ENCODE measurements at regions not wholly inside any gene's neighbourhood (a gene's known extent, or its start where the extent isn't known, plus 50 kb on each side); places are given as distances from the start of the nearest gene placed in this dataset.

GRCh38 chr15:38687775-38688495 is 123.3 kb upstream of the RASGRP1 start:
- H3K27ac ChIP-seq: no peak overlapping the region
- DNase-seq: no peak
- no peaks in the 10 kb centered on the region for H3K36me3 ChIP-seq (ENCODE audit: low read depth)
- TF ChIP-seq EZH2phosphoT487 (IDR thresholded peaks at IDR 0.05; ENCODE audit: insufficient read depth, low read depth): no peak
- H3K27me3 ChIP-seq (replicated peaks; ENCODE audit: insufficient read depth): no peaks in the 10 kb centered on the region
- H3K4me2 ChIP-seq (ENCODE audit: unreplicated experiment): no peak overlapping the region
- WGBS, 2 experiments (ENCODE audit: low coverage in 1 of 2, low lambda C conversion rate in 2 of 2, missing lambda C conversion rate in 2 of 2): 86% methylated on average over 7 of the region's 7 CpGs
- no peaks in the 10 kb centered on the region for H3K9me3 ChIP-seq (ENCODE audit: low read depth)
- 0 out of 2 replicates have a peak, but pooled peaks cover 4% of the 10 kb centered on the region for H3F3A ChIP-seq (ENCODE audit: insufficient read depth)
- no peak overlapping the region for H3K4me3 ChIP-seq
- H3K9me2 ChIP-seq (ENCODE audit: insufficient read depth): no peaks in the 10 kb centered on the region
- no peak overlapping the region for H3K9ac ChIP-seq
- H4K20me1 ChIP-seq (ENCODE audit: insufficient read depth): no peaks in the 10 kb centered on the region
- no peak overlapping the region for H2AFZ ChIP-seq
- H3K4me1 ChIP-seq (ENCODE audit: insufficient read depth): peaks cover 7% of the 10 kb centered on the region; the same call in 1 of the 2 replicates
- no peaks in the 10 kb centered on the region for H3K79me2 ChIP-seq (ENCODE audit: insufficient read depth)
- in situ Hi-C loops (cut with MboI): no loop called here

GRCh38 chr15:38688761-38689160 is 124.1 kb upstream of the RASGRP1 start:
- Histone ChIP-seq H3K79me2 (ENCODE audit: insufficient read depth) (no peaks in the 10 kb centered on the region), H3K27me3 (replicated peaks; ENCODE audit: insufficient read depth) (no peaks in the 10 kb centered on the region), H3K36me3 (ENCODE audit: low read depth) (no peaks in the 10 kb centered on the region), H3K27ac (no peak overlapping the region), H2AFZ (no peak overlapping the region), H3K9me2 (ENCODE audit: insufficient read depth) (no peaks in the 10 kb centered on the region), H3K4me1 (ENCODE audit: insufficient read depth) (peaks cover 7% of the 10 kb centered on the region; the same call in 1 of the 2 replicates), H3F3A (ENCODE audit: insufficient read depth) (0 out of 2 replicates have a peak, but pooled peaks cover 4% of the 10 kb centered on the region), H3K9me3 (ENCODE audit: low read depth) (no peaks in the 10 kb centered on the region), H3K4me2 (ENCODE audit: unreplicated experiment) (no peak overlapping the region), H3K9ac (no peak overlapping the region), H3K4me3 (no peak overlapping the region), H4K20me1 (ENCODE audit: insufficient read depth) (no peaks in the 10 kb centered on the region)
- in situ Hi-C loops (cut with MboI): no loop called here
- WGBS, 2 experiments (ENCODE audit: low coverage in 1 of 2, low lambda C conversion rate in 2 of 2, missing lambda C conversion rate in 2 of 2): 45 to 64% methylated on average over 1 of the region's 1 CpG
- no peak for TF ChIP-seq EZH2 (IDR thresholded peaks at IDR 0.05; ENCODE audit: insufficient read depth, poor library complexity, severe bottlenecking)
- TF ChIP-seq EZH2phosphoT487 (IDR thresholded peaks at IDR 0.05; ENCODE audit: insufficient read depth, low read depth): no peak
- DNase-seq: no peak

- Histone ChIP-seq H3K27me3 (replicated peaks; ENCODE audit: insufficient read depth) (no peaks in the 10 kb centered on the region), H3K36me3 (ENCODE audit: low read depth) (no peaks in the 10 kb centered on the region), H3K79me2 (ENCODE audit: insufficient read depth) (no peaks in the 10 kb centered on the region), H3K9me2 (ENCODE audit: insufficient read depth) (no peaks in the 10 kb centered on the region), H3K27ac (no peak overlapping the region), H3K9ac (no peak overlapping the region), H3K9me3 (ENCODE audit: low read depth) (no peaks in the 10 kb centered on the region), H3K4me2 (ENCODE audit: unreplicated experiment) (no peak overlapping the region), H4K20me1 (ENCODE audit: insufficient read depth) (no peaks in the 10 kb centered on the region), H3K4me3 (no peak overlapping the region), H2AFZ (no peak overlapping the region), H3K4me1 (ENCODE audit: insufficient read depth) (peaks cover 7% of the 10 kb centered on the region; the same call in 1 of the 2 replicates), H3F3A (ENCODE audit: insufficient read depth) (0 out of 2 replicates have a peak, but pooled peaks cover 4% of the 10 kb centered on the region)
- in situ Hi-C loops (cut with MboI): no loop called here
- no peak for TF ChIP-seq EZH2phosphoT487 (IDR thresholded peaks at IDR 0.05; ENCODE audit: insufficient read depth, low read depth)
- WGBS, 2 experiments (ENCODE audit: low coverage in 1 of 2, low lambda C conversion rate in 2 of 2, missing lambda C conversion rate in 2 of 2): 88 to 97% methylated on average over 2 of the region's 2 CpGs
- no peak for DNase-seq
These were observed 124.9 kb upstream of the RASGRP1 start for GRCh38 chr15:38689522-38689921.

GRCh38 chr15:38690216-38690615 is 125.6 kb upstream of the RASGRP1 start:
- Histone ChIP-seq H3K79me2 (ENCODE audit: insufficient read depth) (no peaks in the 10 kb centered on the region), H3K9ac (no peak overlapping the region), H3K27ac (no peak overlapping the region), H3K4me3 (no peak overlapping the region), H4K20me1 (ENCODE audit: insufficient read depth) (no peaks in the 10 kb centered on the region), H3K9me3 (ENCODE audit: low read depth) (no peaks in the 10 kb centered on the region), H3K36me3 (ENCODE audit: low read depth) (no peaks in the 10 kb centered on the region), H3F3A (ENCODE audit: insufficient read depth) (0 out of 2 replicates have a peak, but pooled peaks cover 4% of the 10 kb centered on the region), H2AFZ (no peak overlapping the region), H3K9me2 (ENCODE audit: insufficient read depth) (no peaks in the 10 kb centered on the region), H3K4me2 (ENCODE audit: unreplicated experiment) (no peak overlapping the region), H3K27me3 (replicated peaks; ENCODE audit: insufficient read depth) (no peaks in the 10 kb centered on the region), H3K4me1 (ENCODE audit: insufficient read depth) (peaks cover 7% of the 10 kb centered on the region; the same call in 1 of the 2 replicates)
- in situ Hi-C loops (cut with MboI): loop anchor here (10.0 kb wide), 1 partner anchor 225 kb away; no protein-coding TSS in a partner anchor
- TF ChIP-seq EZH2 (IDR thresholded peaks at IDR 0.05; ENCODE audit: insufficient read depth, poor library complexity, severe bottlenecking) (no peak), EZH2phosphoT487 (IDR thresholded peaks at IDR 0.05; ENCODE audit: insufficient read depth, low read depth) (no peak)
- 76 to 81% methylated on average over 5 of the region's 5 CpGs for WGBS, 2 experiments (ENCODE audit: low coverage in 1 of 2, low lambda C conversion rate in 2 of 2, missing lambda C conversion rate in 2 of 2)
- no peak for DNase-seq
